Effector CD4-positive, alpha-beta T cell (primary cell): ENCODE measurements at regions not wholly inside any gene's neighbourhood (a gene's known extent, or its start where the extent isn't known, plus 50 kb on each side); places are given as distances from the start of the nearest gene placed in this dataset.

ENCODE experiments used
- DNase-seq: peaks from one replicate; pipeline ENCODE4 v3.0.0-alpha.2; 2020

GRCh38 chr4:57661517-57662090 is 551.4 kb upstream of the IGFBP7 start:
- no peak for DNase-seq

DNA sequence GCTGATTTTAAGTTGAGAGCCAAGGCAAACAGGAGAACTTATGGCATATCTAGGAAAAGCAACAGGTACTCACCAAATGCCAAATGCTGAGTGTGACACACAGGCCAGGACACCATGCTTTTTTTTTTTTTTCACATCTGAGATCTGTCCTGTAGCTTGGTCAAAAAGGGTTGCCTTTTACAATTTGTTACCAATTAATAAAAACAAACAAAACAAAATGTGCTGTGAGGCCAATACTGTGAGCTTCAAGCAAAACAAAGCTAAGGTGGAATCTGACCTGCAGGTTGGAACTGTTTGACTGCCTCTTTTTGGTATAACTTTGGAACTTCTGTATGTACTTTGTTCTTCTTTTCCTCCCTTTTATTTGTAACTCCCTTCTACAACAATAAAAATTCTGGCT is 548.5 kb upstream of the IGFBP7 start:
- no peak for DNase-seq

DNA sequence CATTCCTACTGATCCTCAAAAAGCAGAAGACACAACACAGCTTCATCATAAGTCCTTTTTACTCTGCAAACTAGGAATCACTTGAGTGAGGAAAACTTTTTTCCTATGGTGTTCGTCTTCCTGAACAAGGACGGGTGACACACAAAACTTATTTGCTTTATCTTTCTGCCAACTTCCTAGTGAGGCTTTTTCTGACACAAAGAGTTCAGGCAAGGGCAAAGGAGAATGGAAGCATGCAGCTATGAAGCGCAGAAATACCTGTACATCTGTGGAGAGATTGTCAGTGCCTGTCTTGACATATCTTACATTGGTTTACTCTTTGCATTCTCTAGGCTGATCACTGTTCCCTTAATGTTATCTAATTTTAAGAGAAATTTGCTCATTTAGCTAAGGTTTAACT is 548.0 kb upstream of the IGFBP7 start:
- DNase-seq = no peak

DNA sequence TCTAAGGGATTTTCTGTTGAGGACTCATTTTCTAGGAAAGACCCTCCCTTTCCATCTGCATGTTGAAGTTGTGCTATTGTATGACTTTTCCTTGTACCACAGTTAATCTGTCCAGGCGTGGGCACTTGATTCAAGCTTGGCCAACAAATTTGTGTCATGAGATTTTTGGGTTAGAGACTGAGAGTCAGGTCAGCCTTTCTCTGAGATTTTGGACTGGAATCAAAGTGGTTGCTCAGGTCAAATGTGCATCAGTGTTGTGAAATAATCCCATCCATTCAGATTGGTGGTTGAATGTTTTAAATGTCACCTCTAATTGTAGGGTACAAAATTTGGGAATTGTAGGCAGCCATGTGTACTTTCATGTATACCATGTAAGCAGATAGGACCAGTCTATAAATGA is 545.2 kb upstream of the IGFBP7 start:
- DNase-seq = no peak

GRCh38 chr4:57652779-57653178 is 542.6 kb upstream of the IGFBP7 start:
- DNase-seq = no peak

DNA sequence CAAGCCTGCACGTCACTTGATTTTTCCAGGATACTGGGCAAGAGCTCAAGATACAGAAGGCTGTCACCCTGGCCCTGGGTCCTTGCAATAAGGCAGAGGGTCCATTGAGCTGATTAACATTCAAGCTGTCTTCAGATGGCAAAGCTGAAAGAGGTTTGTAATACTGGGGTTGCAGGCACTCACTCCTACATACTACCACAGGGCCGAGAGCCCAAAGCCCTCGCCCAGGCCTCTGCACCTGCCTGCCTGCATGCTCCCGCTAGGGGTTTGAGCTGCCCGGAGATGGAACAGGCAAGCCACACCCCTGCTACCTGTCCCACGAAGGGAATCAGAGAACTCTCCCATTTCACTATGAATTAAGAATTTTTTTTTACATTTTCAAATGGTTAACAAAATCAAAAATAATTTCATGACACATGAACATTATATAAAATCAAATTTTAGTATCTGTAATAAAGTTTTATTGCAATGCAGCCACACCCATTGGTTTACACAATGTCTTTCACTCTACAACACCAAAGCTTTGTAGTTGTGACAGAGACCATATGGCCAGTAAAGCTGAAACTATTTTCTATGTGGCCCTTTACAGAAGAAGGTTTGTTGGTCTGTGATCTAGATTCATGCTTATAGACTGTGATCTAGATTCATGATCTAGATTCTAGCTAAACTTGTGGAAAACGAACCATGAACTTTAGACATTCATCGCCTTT is 530.4 kb upstream of the IGFBP7 start:
- DNase-seq = no peak

GRCh38 chr4:57639561-57640382 is 529.6 kb upstream of the IGFBP7 start:
- no peak for DNase-seq

GRCh38 chr4:57635910-57636309 is 525.7 kb upstream of the IGFBP7 start:
- no peak for DNase-seq

- no peak for DNase-seq
Observed at GRCh38 chr4:57633212-57633859, 523.2 kb upstream of the IGFBP7 start.

DNA sequence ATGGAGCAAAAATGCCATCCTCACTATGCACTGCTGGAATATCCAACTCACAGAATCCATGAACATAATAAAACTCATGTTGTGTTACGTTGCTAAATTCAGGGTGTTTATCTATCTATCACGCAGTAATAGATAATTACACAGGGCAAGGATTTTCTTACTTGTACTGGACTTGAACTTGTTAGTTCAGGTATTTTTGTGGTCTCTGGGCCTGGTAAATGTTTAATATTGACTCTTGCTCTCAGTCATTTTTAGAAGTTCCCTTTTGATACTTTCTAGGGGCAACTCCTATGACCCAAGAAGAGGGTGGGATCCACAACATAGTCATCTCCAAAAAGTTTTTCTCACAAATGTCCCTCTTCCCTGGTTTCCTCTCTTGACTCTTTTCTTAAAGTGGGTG is 522.4 kb upstream of the IGFBP7 start:
- no peak for DNase-seq

DNA sequence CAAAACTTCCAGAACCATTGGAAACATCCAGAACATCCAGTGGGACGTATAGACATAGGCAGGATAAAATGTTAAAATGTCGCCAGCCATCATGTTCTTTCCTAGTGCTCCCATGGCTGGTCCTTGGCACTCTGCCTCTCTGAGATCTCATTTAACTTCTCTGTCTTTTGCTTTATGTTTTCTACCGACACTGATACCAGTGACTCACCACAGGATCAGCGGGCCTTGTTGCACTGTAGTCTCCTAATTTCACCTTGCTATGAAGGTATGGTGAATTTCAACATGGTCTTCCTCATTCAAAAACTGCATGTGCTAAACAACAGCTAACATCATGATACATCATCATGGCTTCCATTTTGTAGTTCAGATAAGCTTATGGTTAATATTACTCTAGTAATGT is 521.0 kb upstream of the IGFBP7 start:
- no peak for DNase-seq

DNA sequence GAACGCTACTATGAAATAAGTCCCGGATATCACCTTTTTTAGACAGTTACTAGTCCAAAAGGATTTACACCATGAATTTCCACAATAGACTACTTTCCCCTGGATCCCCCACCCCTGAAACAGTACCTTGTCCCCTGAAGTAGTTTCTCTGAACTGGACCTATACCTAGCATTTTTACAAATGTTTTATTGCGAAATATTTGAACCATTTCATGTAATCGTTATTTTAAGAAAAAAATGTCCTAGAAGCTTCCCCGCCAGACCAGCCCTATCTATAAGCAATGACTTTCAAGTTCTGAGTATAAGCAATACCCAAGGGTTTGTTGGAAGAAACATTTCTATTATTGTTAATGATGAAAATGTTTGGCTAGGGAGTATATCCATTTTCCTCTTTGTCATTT is 517.8 kb upstream of the IGFBP7 start:
- no peak for DNase-seq

DNA sequence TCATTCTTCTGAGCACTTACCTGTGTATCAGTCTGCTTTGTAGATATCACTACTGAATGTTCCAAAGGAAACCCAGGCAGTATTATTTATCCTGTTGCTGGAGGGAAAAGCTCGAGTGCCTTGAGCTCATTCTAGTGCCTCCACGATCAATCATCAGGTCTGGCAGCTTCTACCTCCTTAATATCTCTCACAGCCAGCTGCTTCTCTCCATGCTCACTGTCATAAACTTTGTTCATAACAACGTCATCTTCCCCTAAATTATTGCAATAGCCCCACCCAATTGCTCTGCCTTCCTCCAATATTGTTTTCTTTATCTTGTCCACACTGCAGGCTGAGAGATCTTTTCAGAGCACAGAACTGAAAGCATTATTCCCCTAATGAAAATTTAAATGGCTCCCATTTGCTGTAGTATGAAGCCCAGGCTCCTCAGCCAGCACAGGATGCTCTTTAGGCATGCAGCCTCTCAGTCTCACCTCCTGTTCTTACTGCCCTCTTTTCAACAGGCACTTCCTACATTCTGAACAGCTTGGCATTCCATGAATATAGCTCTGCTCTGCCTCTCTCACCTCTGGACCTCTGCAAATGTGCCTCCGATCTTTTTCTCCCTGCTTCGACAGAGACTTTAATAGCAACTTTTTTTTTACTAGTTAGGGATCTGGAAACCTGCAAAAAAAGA is 504.2 kb upstream of the IGFBP7 start:
- no peak for DNase-seq

- no peak for DNase-seq
Observed at GRCh38 chr4:57612279-57612678, 502.1 kb upstream of the IGFBP7 start.

DNA sequence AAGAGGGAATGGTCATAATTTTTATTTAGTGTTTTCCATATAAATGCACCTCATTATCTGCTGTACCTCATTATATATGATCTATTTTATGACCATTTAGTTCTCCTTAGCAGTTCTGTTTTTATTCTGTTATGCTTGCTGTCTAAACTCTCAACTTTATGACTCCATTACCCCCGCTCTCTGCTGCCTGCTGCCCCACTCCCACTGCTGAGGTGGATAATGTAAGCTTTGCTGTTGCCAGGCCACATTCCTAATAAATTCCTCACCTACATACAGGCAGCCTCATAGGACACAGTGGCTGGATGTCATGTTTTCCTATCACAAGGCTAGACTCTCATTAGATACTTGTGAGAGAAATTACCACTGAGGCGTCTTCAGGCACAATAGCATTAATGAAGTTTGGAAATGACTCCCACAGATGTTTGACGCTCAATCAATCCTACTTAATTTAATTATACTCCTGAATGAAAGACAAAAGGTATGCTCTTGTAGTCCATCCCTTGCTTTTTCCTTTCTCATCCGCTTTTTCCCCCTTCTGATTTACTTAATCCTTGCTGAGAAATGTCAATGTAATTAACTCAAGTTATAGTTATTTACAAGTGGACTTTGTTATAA is 497.5 kb upstream of the IGFBP7 start:
- DNase-seq = no peak

- no peak for DNase-seq
Observed at GRCh38 chr4:57605376-57605775, 495.2 kb upstream of the IGFBP7 start.

DNA sequence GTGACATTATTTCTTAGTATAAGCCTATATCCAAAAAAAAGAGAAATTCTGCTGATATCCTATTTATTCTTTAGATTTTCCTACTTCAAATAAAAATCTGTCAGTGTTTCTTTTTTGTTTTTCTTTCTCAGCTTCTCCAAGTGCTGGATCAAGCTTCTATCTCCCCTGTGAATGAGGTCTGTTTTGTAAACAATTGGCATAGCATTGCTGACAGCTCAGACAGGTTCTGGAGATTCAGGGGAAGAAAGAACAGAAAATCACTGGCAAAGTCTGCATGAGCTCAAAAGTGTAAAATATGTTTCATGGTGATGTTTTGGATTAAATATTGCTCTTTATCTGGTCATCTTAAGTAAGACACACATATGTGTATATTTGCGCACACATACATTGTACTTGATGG is 492.0 kb upstream of the IGFBP7 start:
- no peak for DNase-seq

GRCh38 chr4:57591073-57591472 is 480.9 kb upstream of the IGFBP7 start:
- no peak for DNase-seq

- DNase-seq = no peak
Observed at GRCh38 chr4:57588557-57588956, 478.4 kb upstream of the IGFBP7 start.

- no peak for DNase-seq
Observed at GRCh38 chr4:57580710-57581599, 470.8 kb upstream of the IGFBP7 start.

DNA sequence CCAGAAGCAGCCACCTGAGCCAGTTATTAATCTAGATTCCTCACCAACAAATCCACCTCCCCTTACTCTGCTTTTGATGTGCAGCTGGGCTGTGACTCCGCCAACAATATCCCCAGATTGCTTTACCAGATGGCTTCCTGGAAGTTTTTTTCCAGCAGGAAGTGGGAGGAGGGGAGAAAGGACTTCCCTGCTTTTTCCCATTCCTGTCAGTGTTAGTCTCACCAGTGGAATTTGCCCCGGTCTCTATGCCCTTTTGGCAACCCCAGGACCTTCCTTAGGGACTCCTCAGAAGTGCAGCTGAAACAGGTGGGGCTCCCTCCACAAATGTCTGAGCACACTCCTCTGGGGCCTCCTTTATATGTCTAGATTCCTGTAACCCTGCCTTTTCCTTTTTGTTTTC is 465.2 kb upstream of the IGFBP7 start:
- no peak for DNase-seq
